Activated CD4-positive, alpha-beta T cell treated with anti-CD3 and anti-CD28 coated beads for 36 hours (primary cell): ENCODE measurements at regions not wholly inside any gene's neighbourhood (a gene's known extent, or its start where the extent isn't known, plus 50 kb on each side); places are given as distances from the start of the nearest gene placed in this dataset.
"Not testable (repeated sequence)": the region's sequence is repeated elsewhere in the genome, so short reads cannot be mapped to it uniquely, and the experiment has no call there.

Experiments
- ATAC-seq: fragments of 200-7000 bp; cut with Tn5 transposase; one replicate; pipeline ENCODE4 v1.10.0; 2021; ENCODE audit warnings: mild to moderate bottlenecking, moderate library complexity
- CTCF ChIA-PET: fragments of 350-600 bp; sonication (Branson Sonifier 250); formaldehyde crosslinking; loops from one replicate; lab custom pipeline; 2021; ENCODE audit warnings: antibody characterized with exemption; lab: Charles Lee
- POLR2A ChIA-PET: fragments of 350-600 bp; sonication (Branson Sonifier 250); formaldehyde crosslinking; loops from one replicate; lab custom pipeline; 2021; ENCODE audit warnings: antibody characterized with exemption, inconsistent platforms; lab: Charles Lee
- DNase-seq: peaks from one replicate; pipeline ENCODE4 v3.0.0-alpha.2; 2020
- H3K27ac Mint-ChIP-seq: one replicate; pipeline ENCODE4 v1.8.0; 2021; ENCODE audit warnings: mixed read lengths
- H3K27me3 Mint-ChIP-seq: one replicate; pipeline ENCODE4 v1.8.0; 2021; ENCODE audit warnings: mixed read lengths
- H3K36me3 Mint-ChIP-seq: one replicate; pipeline ENCODE4 v1.8.0; 2021; ENCODE audit warnings: low read depth, mixed read lengths
- H3K4me1 Mint-ChIP-seq: one replicate; pipeline ENCODE4 v1.8.0; 2021; ENCODE audit warnings: mixed read lengths
- H3K4me3 Mint-ChIP-seq: one replicate; pipeline ENCODE4 v1.8.0; 2021; ENCODE audit warnings: mild to moderate bottlenecking, moderate library complexity, mixed read lengths
- H3K9me3 Mint-ChIP-seq: one replicate; pipeline ENCODE4 v1.8.0; 2021; ENCODE audit warnings: low read depth, mixed read lengths
- intact Hi-C, 2 experiments: fragments of 100-400 bp; cut with DNase I in 1 of 2; cut with micrococcal nuclease in 1 of 2; formaldehyde crosslinking; loops; one replicate each; pipeline versions ENCODE4 v1.14.2 to v1.15.1; 2022 to 2024; cut with DNase I, micrococcal nuclease

DNA sequence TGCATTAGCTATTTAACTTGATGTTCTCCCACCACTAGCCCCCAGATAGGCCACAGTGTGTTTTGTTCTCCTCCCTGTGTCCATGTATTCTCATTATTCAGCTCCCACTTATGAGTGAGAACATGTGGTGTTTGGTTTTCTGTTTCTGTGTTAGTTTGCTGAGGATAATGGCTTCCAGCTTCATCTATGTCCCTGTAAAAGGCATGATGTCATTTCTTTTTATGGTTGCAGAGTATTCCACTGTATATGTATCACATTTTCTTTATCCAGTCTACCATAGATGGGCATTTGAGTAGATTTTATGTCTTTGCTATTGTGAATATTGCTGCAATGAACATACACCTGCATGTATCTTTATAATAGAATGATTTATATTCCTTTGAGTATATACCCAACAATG, 487.7 kb downstream of the CBLN4 start:
- H3K4me3 Mint-ChIP-seq, H3K36me3 Mint-ChIP-seq, DNase-seq, CTCF ChIA-PET, ATAC-seq, intact Hi-C loops, H3K4me1 Mint-ChIP-seq, POLR2A ChIA-PET, H3K27ac Mint-ChIP-seq, H3K27me3 Mint-ChIP-seq: not testable (repeated sequence)
- H3K9me3 Mint-ChIP-seq: peaks cover 15% of the 10 kb centered on the region

GRCh38 chr20:55515832-55516231, 489.5 kb downstream of the CBLN4 start:
- DNase-seq (no peak), ATAC-seq (no peak)
- CTCF ChIA-PET: no interaction called here
- no peak overlapping the region for H3K4me3 Mint-ChIP-seq
- no peak overlapping the region for H3K27ac Mint-ChIP-seq
- H3K36me3 Mint-ChIP-seq: no peaks in the 10 kb centered on the region
- H3K4me1 Mint-ChIP-seq: no peaks in the 10 kb centered on the region
- intact Hi-C loops: no loop called here
- H3K27me3 Mint-ChIP-seq: no peaks in the 10 kb centered on the region
- H3K9me3 Mint-ChIP-seq: peaks cover 10% of the 10 kb centered on the region
- POLR2A ChIA-PET: no interaction called here

- Mint-ChIP-seq H3K4me1 (no peaks in the 10 kb centered on the region), H3K9me3 (peaks cover 5% of the 10 kb centered on the region), H3K36me3 (no peaks in the 10 kb centered on the region), H3K4me3 (no peak overlapping the region), H3K27ac (no peak overlapping the region), H3K27me3 (no peaks in the 10 kb centered on the region)
- DNase-seq: no peak
- intact Hi-C loops: no loop called here
- ATAC-seq: no peak
- ChIA-PET CTCF (no interaction called here), POLR2A (no interaction called here)
These were observed 490.8 kb downstream of the CBLN4 start for GRCh38 chr20:55514531-55514930.

DNA sequence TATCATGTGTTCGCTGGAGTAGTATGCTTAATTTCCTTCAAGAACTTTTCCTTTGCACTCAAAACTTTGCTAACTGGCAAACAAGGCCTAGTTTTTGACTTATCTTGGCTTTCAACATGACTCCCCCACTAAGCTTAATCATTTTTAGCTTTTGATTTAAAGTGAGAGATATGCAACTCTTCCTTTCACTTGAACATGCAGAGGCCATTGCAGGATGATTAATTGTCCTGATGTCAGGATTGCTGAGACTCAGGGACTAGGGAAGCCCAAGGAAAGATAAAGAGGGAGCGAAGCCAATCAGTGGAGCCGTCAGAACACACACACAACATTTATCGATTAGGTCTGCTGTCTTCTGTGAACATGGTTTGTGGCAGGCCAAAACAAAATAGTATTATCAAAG, 491.4 kb downstream of the CBLN4 start:
- intact Hi-C loops: no loop called here
- Mint-ChIP-seq H3K4me3 (no peak overlapping the region), H3K27me3 (no peaks in the 10 kb centered on the region), H3K9me3 (peaks cover 3% of the 10 kb centered on the region), H3K27ac (no peak overlapping the region), H3K4me1 (no peaks in the 10 kb centered on the region), H3K36me3 (no peaks in the 10 kb centered on the region)
- DNase-seq (no peak), ATAC-seq (no peak)
- ChIA-PET POLR2A (no interaction called here), CTCF (interaction anchor here (0.6 kb wide), 1 partner anchor 1178 kb away, joined by 3 read pairs; no protein-coding TSS in a partner anchor)

DNA sequence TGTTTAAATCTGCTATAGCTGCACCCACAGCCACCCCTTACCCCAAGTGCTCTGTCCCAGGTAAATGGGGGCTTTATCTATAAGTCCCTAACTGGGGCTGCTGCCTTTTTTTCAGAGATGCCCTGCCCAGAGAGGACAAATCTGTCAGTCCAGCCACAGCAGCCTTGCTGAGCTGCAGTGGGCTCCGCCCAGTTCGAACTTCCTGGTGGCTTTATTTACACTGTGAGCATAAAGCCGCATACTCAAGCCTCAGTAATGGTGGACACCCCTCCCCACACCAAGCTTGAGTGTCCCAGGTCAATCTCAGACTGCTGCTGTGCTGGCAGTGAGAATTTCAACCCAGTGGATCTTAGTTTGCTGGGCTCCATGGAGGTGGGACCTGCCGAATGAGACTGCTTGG, 505.2 kb downstream of the CBLN4 start:
- ATAC-seq: no peak
- intact Hi-C loops: no loop called here
- Mint-ChIP-seq H3K4me1 (no peaks in the 10 kb centered on the region), H3K9me3 (peaks cover 16% of the 10 kb centered on the region), H3K36me3 (no peaks in the 10 kb centered on the region), H3K4me3 (no peak overlapping the region), H3K27me3 (no peaks in the 10 kb centered on the region), H3K27ac (no peak overlapping the region)
- DNase-seq: no peak
- ChIA-PET CTCF (no interaction called here), POLR2A (no interaction called here)

GRCh38 chr20:55488593-55488992, 516.7 kb downstream of the CBLN4 start:
- intact Hi-C loops: no loop called here
- H3K27me3 Mint-ChIP-seq: no peaks in the 10 kb centered on the region
- ChIA-PET CTCF (interaction anchor here (0.6 kb wide), 1 partner anchor 62 kb away, joined by 3 read pairs; no protein-coding TSS in a partner anchor), POLR2A (no interaction called here)
- no peak overlapping the region for H3K4me3 Mint-ChIP-seq
- no peak overlapping the region for H3K27ac Mint-ChIP-seq
- peaks cover 12% of the 10 kb centered on the region for H3K9me3 Mint-ChIP-seq
- DNase-seq (no peak), ATAC-seq (no peak)
- no peaks in the 10 kb centered on the region for H3K36me3 Mint-ChIP-seq
- H3K4me1 Mint-ChIP-seq: no peaks in the 10 kb centered on the region

GRCh38 chr20:55478724-55479450, 526.4 kb downstream of the CBLN4 start:
- Mint-ChIP-seq H3K36me3 (no peaks in the 10 kb centered on the region), H3K4me1 (no peaks in the 10 kb centered on the region), H3K9me3 (peaks cover 4% of the 10 kb centered on the region), H3K4me3 (no peak overlapping the region), H3K27ac (no peak overlapping the region), H3K27me3 (no peaks in the 10 kb centered on the region)
- ChIA-PET POLR2A (no interaction called here), CTCF (no interaction called here)
- ATAC-seq (no peak), DNase-seq (no peak)
- intact Hi-C loops: loop anchor here in 1 of 2 experiments (10.0 kb wide), 1 partner anchor 56 kb away; no protein-coding TSS in a partner anchor

DNA sequence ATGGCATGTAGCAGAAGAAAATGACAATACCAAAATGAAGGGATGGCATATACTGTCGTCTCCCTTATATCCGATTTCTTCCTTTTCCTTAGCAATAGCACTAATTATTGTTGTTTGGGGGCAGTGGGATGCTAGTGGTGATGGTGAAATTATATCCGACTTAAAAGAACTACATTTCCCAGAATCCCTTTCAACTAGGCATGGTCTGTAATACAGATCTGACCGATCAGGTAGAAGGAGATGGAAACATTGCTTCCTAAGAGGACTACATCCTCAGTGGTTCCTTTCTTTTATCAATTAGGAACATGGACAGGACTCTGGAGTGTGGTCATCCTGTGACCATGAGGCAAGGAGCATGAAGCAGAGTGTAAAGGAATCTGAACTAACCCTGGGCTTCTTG, 532.6 kb downstream of the CBLN4 start:
- Mint-ChIP-seq H3K36me3 (no peaks in the 10 kb centered on the region), H3K4me3 (no peak overlapping the region)
- ATAC-seq: no peak

GRCh38 chr20:55471052-55472006, 534.0 kb downstream of the CBLN4 start:
- Mint-ChIP-seq H3K27me3 (no peaks in the 10 kb centered on the region), H3K4me1 (no peaks in the 10 kb centered on the region), H3K4me3 (no peak overlapping the region), H3K9me3 (no peaks in the 10 kb centered on the region), H3K36me3 (no peaks in the 10 kb centered on the region), H3K27ac (no peak overlapping the region)
- POLR2A ChIA-PET: no interaction called here
- ATAC-seq: no peak
- CTCF ChIA-PET: interaction anchor here (0.8 to 1.1 kb wide), 2 partner anchors 11 to 53 kb away, joined by 3 to 4 read pairs; no protein-coding TSS in a partner anchor
- intact Hi-C loops: loop anchor here in 1 of 2 experiments (10.0 kb wide), 1 partner anchor 63 kb away; no protein-coding TSS in a partner anchor
- DNase-seq: no peak

More for the DNA sequence above, 532.6 kb downstream of the CBLN4 start:
- CTCF ChIA-PET: no interaction called here
- H3K27ac Mint-ChIP-seq: no peak overlapping the region
- H3K27me3 Mint-ChIP-seq: no peaks in the 10 kb centered on the region
- intact Hi-C loops: loop anchor here in 1 of 2 experiments (10.0 kb wide), 1 partner anchor 62 kb away; no protein-coding TSS in a partner anchor
- H3K9me3 Mint-ChIP-seq: no peaks in the 10 kb centered on the region
- POLR2A ChIA-PET: no interaction called here
- no peaks in the 10 kb centered on the region for H3K4me1 Mint-ChIP-seq
- DNase-seq: no peak

DNA sequence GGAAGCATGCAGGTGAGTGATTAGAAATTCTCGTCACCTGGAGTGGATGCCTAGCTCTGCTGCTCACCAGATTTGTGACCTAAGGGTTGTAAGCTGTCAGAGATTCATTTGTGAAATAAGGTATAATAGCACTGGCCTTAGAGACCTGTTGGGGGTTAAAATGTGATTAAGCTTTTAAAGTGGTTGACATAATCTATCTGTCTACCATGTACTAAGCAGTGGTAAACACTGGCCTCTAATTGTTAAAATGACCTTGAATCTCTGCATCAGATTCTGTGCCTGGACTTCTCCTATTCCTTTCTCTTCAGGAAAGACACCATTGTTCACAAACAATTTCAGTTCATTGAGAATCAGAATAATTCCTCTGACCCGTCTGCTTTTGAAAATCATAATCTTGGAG, 536.2 kb downstream of the CBLN4 start:
- no peak for DNase-seq
- no peak overlapping the region for H3K4me3 Mint-ChIP-seq
- intact Hi-C loops: no loop called here
- H3K27me3 Mint-ChIP-seq: no peaks in the 10 kb centered on the region
- H3K36me3 Mint-ChIP-seq: no peaks in the 10 kb centered on the region
- ChIA-PET CTCF (no interaction called here), POLR2A (no interaction called here)
- no peak for ATAC-seq
- no peak overlapping the region for H3K27ac Mint-ChIP-seq
- H3K4me1 Mint-ChIP-seq: no peaks in the 10 kb centered on the region
- no peaks in the 10 kb centered on the region for H3K9me3 Mint-ChIP-seq

DNA sequence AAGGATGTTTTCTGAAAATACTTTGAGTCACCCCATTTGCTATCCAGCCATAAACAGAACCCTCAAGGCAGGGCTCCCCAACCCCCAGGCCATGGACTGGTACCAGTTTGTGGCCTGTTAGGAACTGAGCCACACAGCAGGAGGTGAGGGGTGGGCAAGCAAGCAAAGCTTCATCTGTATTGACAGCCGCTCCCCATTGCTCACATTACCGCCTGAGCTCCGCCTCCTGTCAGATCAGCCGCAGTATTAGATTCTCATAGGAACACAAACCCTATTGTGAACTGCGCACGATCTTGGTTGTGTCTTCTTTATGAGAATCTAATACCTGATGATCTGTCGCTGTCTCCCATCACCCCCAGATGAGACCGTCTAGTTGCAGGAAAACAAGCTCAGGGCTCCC, 543.8 kb downstream of the CBLN4 start:
- no peak overlapping the region for H3K27ac Mint-ChIP-seq
- no peak overlapping the region for H3K4me3 Mint-ChIP-seq
- no peak for DNase-seq

More for the DNA sequence above, 543.8 kb downstream of the CBLN4 start:
- CTCF ChIA-PET: no interaction called here
- intact Hi-C loops: no loop called here
- ATAC-seq: no peak
- Mint-ChIP-seq H3K27me3 (no peaks in the 10 kb centered on the region), H3K9me3 (no peaks in the 10 kb centered on the region), H3K4me1 (no peaks in the 10 kb centered on the region), H3K36me3 (no peaks in the 10 kb centered on the region)
- POLR2A ChIA-PET: no interaction called here
